Endothelial cell of umbilical vein (primary cell): ENCODE measurements at regions not wholly inside any gene's neighbourhood (a gene's known extent, or its start where the extent isn't known, plus 50 kb on each side); places are given as distances from the start of the nearest gene placed in this dataset.
A peak's percentile ranks its signal among the peaks of the same experiment; 100 is the strongest.

ENCODE experiments used
- BruUV-seq: library from RNA; stranded (reverse); fragments of 400-500 nt; replicated peaks from 2 replicates; lab custom pipeline; 2021; lab: Mats Ljungman, UMichigan
- CTCF ChIA-PET: fragments of 300-600, 350-600 bp; sonication (Branson Sonifier 250); formaldehyde crosslinking; loops from one replicate; lab custom pipeline; 2021; ENCODE audit warnings: antibody characterized with exemption, inconsistent platforms; lab: Charles Lee
- POLR2A ChIA-PET: fragments of 300-600, 350-600 bp; sonication (Branson Sonifier 250); formaldehyde crosslinking; loops from one replicate; lab custom pipeline; 2021; ENCODE audit warnings: antibody characterized with exemption, inconsistent platforms; lab: Charles Lee
- DNase-seq: peaks from one replicate; pipeline ENCODE4 v3.0.0-alpha.2; 2011; ENCODE audit warnings: low read depth, low spot score
- FAIRE-seq: peaks from 2 replicates; lab custom pipeline; 2011; peaks lifted over from hg19 to GRCh38; lab: Jason Lieb, UNC
- H2AFZ ChIP-seq: 2 replicates; pipeline ENCODE4 v1.6.0; 2012; ENCODE audit warnings: low read depth, low read length, control low read depth, inconsistent platforms
- H3K27ac ChIP-seq: 2 replicates; pipeline ENCODE4 v1.5.1; 2011; ENCODE audit warnings: low read depth, mild to moderate bottlenecking, control low read depth, low read length, moderate library complexity; ENCODE audit not compliant: insufficient read depth
- H3K27me3 ChIP-seq, 2 experiments: 2 replicates each; pipeline versions ENCODE4 v1.6.0 to v1.6.1; 2011; ENCODE audit warnings: low read length in 2 of 2, mixed read lengths in 1 of 2; ENCODE audit not compliant: control insufficient read depth in 2 of 2, insufficient read depth in 2 of 2
- H3K36me3 ChIP-seq, 2 experiments: 2 replicates in 1 of 2; 3 replicates in 1 of 2; pipeline ENCODE4 v1.5.1; 2011; ENCODE audit warnings: low read length in 2 of 2, mild to moderate bottlenecking in 1 of 2, moderate library complexity in 1 of 2; ENCODE audit not compliant: control insufficient read depth in 2 of 2, insufficient read depth in 2 of 2; ENCODE audit errors: extremely low read depth in 1 of 2
- H3K4me1 ChIP-seq: 3 replicates; pipeline ENCODE4 v1.5.1; 2011; ENCODE audit warnings: mild to moderate bottlenecking, low read length; ENCODE audit not compliant: control insufficient read depth, insufficient read depth; ENCODE audit errors: extremely low read depth
- H3K4me2 ChIP-seq: 2 replicates; pipeline ENCODE4 v1.6.1; 2011; ENCODE audit warnings: low read length, control low read depth, mixed read lengths; ENCODE audit not compliant: insufficient read depth
- H3K4me3 ChIP-seq, 3 experiments: fragments of 200-600 bp in 1 of 3; sonication (generic), shearing (Covaris generic) in 1 of 3; replicated peaks in 1 of 3; 2 replicates each; pipeline ENCODE4 v1.5.1; 2011 to 2016; ENCODE audit warnings: control low read depth in 3 of 3, low read length in 3 of 3, mild to moderate bottlenecking in 2 of 3, inconsistent platforms in 1 of 3, low read depth in 1 of 3, moderate library complexity in 1 of 3; ENCODE audit not compliant: insufficient read depth in 1 of 3
- H3K79me2 ChIP-seq: 2 replicates; pipeline ENCODE4 v1.6.0; 2012; ENCODE audit warnings: low read length, inconsistent platforms; ENCODE audit not compliant: control insufficient read depth, insufficient read depth
- H3K9ac ChIP-seq: replicated peaks from 2 replicates; pipeline ENCODE3; 2011; ENCODE audit warnings: low read length, control low read depth; ENCODE audit not compliant: insufficient read depth; ENCODE audit errors: extremely low read depth
- H3K9me1 ChIP-seq: replicated peaks from 3 replicates; pipeline ENCODE4 v1.6.0; 2011; ENCODE audit warnings: mild to moderate bottlenecking, low read length; ENCODE audit not compliant: control insufficient read depth, insufficient read depth; ENCODE audit errors: extremely low read depth
- H3K9me3 ChIP-seq: replicated peaks from 2 replicates; pipeline ENCODE4 v1.5.1; 2012; ENCODE audit warnings: low read length, inconsistent platforms; ENCODE audit not compliant: control insufficient read depth, insufficient read depth
- H4K20me1 ChIP-seq: replicated peaks from 2 replicates; pipeline ENCODE3; 2011; ENCODE audit warnings: mild to moderate bottlenecking, low read length; ENCODE audit not compliant: control insufficient read depth, insufficient read depth; ENCODE audit errors: extremely low read depth
- FOS ChIP-seq: IDR thresholded peaks from 2 replicates; pipeline ENCODE4 v1.6.1; 2011; ENCODE audit warnings: mild to moderate bottlenecking, low read length, moderate library complexity, borderline replicate concordance; ENCODE audit not compliant: insufficient read depth
- GATA2 ChIP-seq: IDR thresholded peaks from 2 replicates; pipeline ENCODE4 v1.7.0; 2011; ENCODE audit warnings: low read depth, mild to moderate bottlenecking, moderate library complexity, mixed read lengths, low read length; ENCODE audit not compliant: insufficient read length, insufficient read depth
- MYC ChIP-seq: IDR thresholded peaks from one replicate; pipeline ENCODE4 v1.6.1; 2011; ENCODE audit warnings: mild to moderate bottlenecking, low read depth, low read length
- POLR2A ChIP-seq: IDR thresholded peaks from 2 replicates; pipeline ENCODE4 v1.6.1; 2012; ENCODE audit warnings: low read depth, mild to moderate bottlenecking, control low read depth, low read length
- dilution Hi-C: fragments of 300-500 bp; cut with MboI; formaldehyde crosslinking; loops from one replicate; pipeline ENCODE4 v1.15.0; 2019; ENCODE audit warnings: low sequenced_read_pairs; ENCODE audit not compliant: extremely low pct_ligation_motif_present
- intact Hi-C: fragments of 100-400 bp; cut with micrococcal nuclease; formaldehyde crosslinking; loops from one replicate; pipeline ENCODE4 v1.10.0; 2022
- TF ChIP-seq, protein P1 (sequence below), 2 donors: IDR thresholded peaks; 1 replicate in 1 of 2; 2 replicates in 1 of 2; pipeline ENCODE4 v1.5.1; 2011; ENCODE audit warnings: low read length in 2 of 2, mild to moderate bottlenecking in 2 of 2, moderate library complexity in 2 of 2, control low read depth in 1 of 2, inconsistent platforms in 1 of 2, low read depth in 1 of 2; ENCODE audit not compliant: insufficient read depth in 1 of 2; ENCODE audit errors: extremely low read depth in 1 of 2

DNA sequence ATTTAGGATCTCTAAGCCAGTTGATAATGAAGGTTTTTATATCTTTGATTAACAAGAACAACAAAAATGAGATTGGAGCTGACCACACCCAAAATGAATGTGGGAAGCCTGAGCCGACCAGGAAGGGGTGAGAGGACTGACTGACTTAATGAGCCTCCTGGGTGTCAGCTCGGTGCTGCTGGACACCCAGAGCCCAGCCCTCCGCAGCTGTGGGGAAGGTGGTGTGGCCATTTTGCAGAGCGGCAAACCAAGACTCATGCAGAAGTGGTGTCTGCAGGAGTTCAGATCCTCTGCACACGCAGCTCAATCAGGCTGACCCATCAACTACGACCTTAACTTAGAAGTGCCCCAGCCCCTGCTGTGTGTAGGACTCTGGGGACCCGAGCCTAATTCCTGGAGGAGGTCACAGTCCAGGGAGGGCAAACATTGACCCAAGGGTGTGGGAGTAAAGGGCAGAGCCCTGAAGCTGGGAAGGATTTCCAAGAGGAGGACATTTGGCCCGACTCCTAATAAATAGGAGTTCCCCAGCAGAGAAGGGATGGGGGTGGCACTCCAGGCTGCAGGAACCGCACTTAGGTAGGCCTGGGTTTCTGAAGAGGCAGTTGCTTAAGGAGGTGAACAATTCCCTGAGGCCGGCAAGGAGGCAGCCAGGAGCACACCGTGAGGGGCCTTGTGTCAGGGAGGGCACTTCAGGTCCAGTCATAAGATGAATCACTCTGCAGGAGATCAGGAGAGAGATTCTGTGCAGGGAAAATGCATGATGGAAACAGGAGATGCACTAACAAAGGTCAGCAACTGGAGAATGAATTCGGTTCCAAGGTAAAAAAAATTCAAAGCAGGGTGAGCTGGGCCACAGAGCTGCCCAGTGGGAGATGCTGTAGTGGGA, 197.1 kb upstream of the TPM1 start:
- BruUV-seq = no TSS peak
- intact Hi-C loops (loop anchor here (5.0 kb wide), 3 partner anchors 387 to 557 kb away; no protein-coding TSS in a partner anchor), dilution Hi-C loops (no loop called here)
- Histone ChIP-seq H3K9ac (no peak overlapping the region), H3K9me1 (no peaks in the 10 kb centered on the region), H3K36me3 (no peaks in the 10 kb centered on the region), H3K27ac (peak overlapping the region; percentile 19), H3K4me3 (no peak overlapping the region), H3K79me2 (no peaks in the 10 kb centered on the region), H3K4me2 (no peak overlapping the region), H3K9me3 (no peaks in the 10 kb centered on the region), H2AFZ (no peak overlapping the region), H3K4me1 (peaks cover 32% of the 10 kb centered on the region), H3K27me3 (no peaks in the 10 kb centered on the region), H4K20me1 (no peaks in the 10 kb centered on the region)
- DNase-seq = no peak
- TF ChIP-seq MYC = no peak
- no peak for TF ChIP-seq POLR2A
- TF ChIP-seq GATA2 = peak; percentile 19
- TF ChIP-seq FOS = peak; percentile 36
- TF ChIP-seq, protein P1, sequence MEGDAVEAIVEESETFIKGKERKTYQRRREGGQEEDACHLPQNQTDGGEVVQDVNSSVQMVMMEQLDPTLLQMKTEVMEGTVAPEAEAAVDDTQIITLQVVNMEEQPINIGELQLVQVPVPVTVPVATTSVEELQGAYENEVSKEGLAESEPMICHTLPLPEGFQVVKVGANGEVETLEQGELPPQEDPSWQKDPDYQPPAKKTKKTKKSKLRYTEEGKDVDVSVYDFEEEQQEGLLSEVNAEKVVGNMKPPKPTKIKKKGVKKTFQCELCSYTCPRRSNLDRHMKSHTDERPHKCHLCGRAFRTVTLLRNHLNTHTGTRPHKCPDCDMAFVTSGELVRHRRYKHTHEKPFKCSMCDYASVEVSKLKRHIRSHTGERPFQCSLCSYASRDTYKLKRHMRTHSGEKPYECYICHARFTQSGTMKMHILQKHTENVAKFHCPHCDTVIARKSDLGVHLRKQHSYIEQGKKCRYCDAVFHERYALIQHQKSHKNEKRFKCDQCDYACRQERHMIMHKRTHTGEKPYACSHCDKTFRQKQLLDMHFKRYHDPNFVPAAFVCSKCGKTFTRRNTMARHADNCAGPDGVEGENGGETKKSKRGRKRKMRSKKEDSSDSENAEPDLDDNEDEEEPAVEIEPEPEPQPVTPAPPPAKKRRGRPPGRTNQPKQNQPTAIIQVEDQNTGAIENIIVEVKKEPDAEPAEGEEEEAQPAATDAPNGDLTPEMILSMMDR (IDR thresholded peaks at IDR 0.05; ENCODE audit: extremely low read depth in 1 of 2, insufficient read depth in 1 of 2, low read depth in 1 of 2, low read length in 2 of 2) = no peak
- ChIA-PET CTCF (interaction anchor here (1.1 to 3.6 kb wide), 8 partner anchors 10 to 202 kb away, joined by 3 to 14 read pairs (median 4); no protein-coding TSS in a partner anchor), POLR2A (interaction anchor here (2.0 kb wide), 1 partner anchor 202 kb away, joined by 8 read pairs; no protein-coding TSS in a partner anchor)
- peak; percentile 50 for FAIRE-seq
